D721Med (cell line): ENCODE measurements at regions not wholly inside any gene's neighbourhood (a gene's known extent, or its start where the extent isn't known, plus 50 kb on each side); places are given as distances from the start of the nearest gene placed in this dataset.

Experiments used
- DNase-seq: peaks from one replicate; pipeline ENCODE4 v3.0.0; 2011; ENCODE audit warnings: low spot score; ENCODE audit not compliant: insufficient read length
- FAIRE-seq: peaks from 2 replicates; lab custom pipeline; 2011; peaks lifted over from hg19 to GRCh38; lab: Jason Lieb, UNC
- TF ChIP-seq, protein P1 (sequence below): IDR thresholded peaks from 2 replicates; pipeline ENCODE4 v1.5.1; 2012; ENCODE audit warnings: mild to moderate bottlenecking, control low read depth; ENCODE audit not compliant: insufficient read depth; ENCODE audit errors: missing control alignments

DNA sequence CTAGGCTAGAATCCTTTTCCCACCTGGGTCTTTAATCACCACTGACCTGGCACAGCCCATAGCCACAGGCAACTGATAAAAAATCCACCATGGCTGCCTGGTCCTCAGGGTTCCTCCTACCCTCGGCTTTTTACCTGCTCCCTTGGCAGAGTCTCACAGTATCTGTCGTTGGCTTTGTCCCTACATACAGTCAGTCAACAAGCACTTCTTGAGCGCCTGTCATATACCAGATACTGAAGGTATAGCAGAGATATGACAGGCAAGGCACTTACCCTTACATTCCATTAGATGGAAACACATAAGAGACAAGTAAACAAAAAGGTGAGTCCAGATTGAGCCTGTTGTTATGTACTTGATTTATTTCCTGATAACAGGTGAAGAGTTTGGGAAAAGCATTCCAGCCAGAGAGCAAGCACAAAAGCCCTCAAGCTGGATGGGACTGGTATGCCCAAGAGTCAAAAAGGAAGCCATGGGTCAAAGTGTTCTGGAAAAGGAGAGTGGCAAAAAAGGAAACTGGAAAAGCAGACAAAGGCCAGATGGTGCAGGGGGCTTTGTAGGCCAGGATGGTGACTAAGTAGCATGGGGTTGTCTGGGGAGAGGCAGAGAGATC, 247.0 kb downstream of the CHD9NB start:
- FAIRE-seq (no peak), DNase-seq (no peak)
- TF ChIP-seq, protein P1, sequence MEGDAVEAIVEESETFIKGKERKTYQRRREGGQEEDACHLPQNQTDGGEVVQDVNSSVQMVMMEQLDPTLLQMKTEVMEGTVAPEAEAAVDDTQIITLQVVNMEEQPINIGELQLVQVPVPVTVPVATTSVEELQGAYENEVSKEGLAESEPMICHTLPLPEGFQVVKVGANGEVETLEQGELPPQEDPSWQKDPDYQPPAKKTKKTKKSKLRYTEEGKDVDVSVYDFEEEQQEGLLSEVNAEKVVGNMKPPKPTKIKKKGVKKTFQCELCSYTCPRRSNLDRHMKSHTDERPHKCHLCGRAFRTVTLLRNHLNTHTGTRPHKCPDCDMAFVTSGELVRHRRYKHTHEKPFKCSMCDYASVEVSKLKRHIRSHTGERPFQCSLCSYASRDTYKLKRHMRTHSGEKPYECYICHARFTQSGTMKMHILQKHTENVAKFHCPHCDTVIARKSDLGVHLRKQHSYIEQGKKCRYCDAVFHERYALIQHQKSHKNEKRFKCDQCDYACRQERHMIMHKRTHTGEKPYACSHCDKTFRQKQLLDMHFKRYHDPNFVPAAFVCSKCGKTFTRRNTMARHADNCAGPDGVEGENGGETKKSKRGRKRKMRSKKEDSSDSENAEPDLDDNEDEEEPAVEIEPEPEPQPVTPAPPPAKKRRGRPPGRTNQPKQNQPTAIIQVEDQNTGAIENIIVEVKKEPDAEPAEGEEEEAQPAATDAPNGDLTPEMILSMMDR, result no peak

DNA sequence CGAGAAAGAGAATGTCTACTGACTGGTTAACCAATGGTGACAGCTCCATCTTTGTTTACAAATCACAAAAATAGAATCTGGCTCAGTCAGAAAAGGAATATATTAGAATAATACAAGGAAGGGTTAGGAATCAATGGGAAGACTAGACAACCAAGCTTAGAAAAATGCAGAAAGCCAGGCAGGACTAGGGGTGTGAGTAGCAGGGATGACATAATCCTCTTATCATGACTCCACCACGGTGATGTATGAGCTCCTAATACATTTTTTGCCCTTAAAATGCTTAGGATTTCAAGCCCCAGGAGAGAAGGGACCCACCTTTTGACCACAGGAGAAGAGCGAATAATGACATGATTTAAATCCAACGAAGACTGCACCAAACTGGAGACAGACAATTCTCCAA, 252.3 kb downstream of the CHD9NB start:
- DNase-seq (no peak), FAIRE-seq (no peak)
- TF ChIP-seq, protein P1, result no peak

DNA sequence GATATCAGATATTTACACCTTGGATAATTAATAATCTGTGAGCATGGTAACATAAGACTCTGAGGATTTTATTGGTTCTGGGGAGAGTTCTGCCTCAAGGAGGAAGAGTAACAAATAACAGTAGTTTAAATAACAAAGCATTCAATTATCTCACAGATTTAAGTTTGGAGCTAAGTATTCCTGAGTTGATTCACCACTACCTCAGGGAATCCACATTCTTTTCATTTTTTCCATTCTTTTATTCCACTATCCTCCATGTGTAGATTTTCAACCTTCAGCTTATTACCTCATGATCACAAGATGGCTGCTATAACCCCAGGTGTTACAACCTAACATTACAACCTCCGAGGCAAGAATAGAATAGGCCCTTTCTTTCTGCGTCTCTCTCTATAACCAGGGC, 252.2 kb upstream of the TOX3 start:
- FAIRE-seq (no peak), DNase-seq (no peak)
- TF ChIP-seq, protein P1, result no peak

DNA sequence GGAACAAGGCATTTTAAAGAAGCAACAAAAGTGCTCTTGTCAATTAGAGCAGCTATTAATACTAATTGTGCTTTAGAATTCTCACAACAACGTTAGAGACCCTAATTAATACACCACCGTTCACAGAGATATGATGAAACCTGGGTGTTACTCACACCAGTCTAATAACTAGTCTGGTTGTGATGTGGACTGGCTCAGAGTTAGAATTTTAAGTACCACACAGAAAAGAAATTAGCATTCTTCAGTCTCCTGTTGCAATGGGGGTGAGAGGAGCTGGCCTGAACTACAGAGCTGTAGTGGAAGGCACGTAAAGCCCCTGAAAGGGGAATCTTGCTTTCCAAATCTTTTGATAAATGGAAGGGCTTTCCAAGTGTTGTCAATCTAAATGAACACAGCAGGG, 240.8 kb upstream of the TOX3 start:
- TF ChIP-seq, protein P1, result no peak
- FAIRE-seq (no peak), DNase-seq (no peak)

DNA sequence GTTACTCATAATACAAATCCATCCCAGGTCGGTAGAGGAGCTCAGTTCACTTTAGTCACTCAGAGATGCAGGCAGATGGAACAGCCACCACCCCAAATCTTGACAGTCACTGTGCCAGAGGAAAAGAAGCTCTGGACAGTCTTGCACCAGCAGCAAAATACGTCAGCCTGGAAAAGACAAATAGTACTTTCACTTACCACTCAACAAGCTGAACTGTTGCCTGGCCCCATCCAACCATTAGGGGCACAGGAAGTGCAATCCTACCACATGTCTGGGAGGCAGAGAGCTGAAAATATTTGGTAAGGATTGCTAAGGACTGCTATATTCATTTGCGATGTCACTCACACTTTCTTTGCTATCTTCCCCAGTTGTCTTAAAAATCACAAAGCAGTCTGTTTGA, 239.1 kb upstream of the TOX3 start:
- FAIRE-seq, result no peak
- TF ChIP-seq, protein P1, result no peak
- DNase-seq, result no peak

DNA sequence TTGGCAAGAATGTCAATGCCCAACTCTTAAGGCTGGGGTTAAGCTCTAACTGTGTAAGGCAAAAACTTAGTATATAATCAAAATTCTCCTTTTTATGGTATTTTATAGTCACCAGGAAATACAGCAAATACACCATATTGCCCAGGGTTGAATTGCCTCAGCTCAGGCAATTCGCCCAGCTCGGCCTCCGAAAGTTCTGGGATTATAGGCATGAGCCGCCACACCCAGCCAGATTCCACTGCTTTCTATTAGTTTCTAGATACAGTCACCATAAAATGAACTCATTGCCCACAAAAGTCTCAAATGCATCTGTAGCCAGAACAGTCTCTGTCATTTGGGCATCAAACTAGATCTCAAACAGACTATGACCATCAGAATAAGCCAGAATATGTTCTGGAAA, 238.7 kb upstream of the TOX3 start:
- TF ChIP-seq, protein P1, result no peak
- FAIRE-seq (no peak), DNase-seq (no peak)

DNA sequence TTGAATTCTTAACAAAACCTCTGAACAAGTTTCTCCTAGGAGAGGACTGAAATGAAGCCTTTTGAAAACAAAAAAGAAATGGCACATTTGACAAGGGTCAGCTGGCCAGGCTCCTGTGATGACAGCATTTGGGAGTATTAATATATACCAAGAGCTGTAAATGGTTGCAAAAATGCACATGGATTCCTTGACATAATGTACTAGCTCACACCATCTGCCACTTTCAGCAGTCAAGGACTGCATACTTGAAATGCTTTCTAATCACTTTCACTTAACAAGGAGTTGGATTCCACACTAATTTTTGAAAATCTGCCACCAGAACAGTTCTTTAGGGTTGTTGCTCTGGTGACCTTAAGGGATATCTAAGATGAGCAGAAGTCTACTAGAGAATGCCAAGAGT, 236.7 kb upstream of the TOX3 start:
- DNase-seq, result no peak
- FAIRE-seq, result no peak
- TF ChIP-seq, protein P1, result no peak
